ES-I3 (cell line): ENCODE measurements at regions not wholly inside any gene's neighbourhood (a gene's known extent, or its start where the extent isn't known, plus 50 kb on each side); places are given as distances from the start of the nearest gene placed in this dataset.
"Not testable (repeated sequence)": the region's sequence is repeated elsewhere in the genome, so short reads cannot be mapped to it uniquely, and the experiment has no call there.

Experiments
- H3K36me3 ChIP-seq: 2 replicates; pipeline ENCODE4 v1.6.1; 2013; ENCODE audit warnings: mild to moderate bottlenecking, low read length, control low read depth, moderate library complexity; ENCODE audit not compliant: insufficient read depth
- H3K4me1 ChIP-seq: 2 replicates; pipeline ENCODE4 v1.6.1; 2013; ENCODE audit warnings: mild to moderate bottlenecking, control low read depth, low read length; ENCODE audit not compliant: insufficient read depth
- H3K9ac ChIP-seq: 2 replicates; pipeline ENCODE4 v1.6.1; 2013; ENCODE audit warnings: low read depth, mild to moderate bottlenecking, low read length, moderate library complexity
- H3K9me3 ChIP-seq: 2 replicates; pipeline ENCODE4 v1.6.1; 2013; ENCODE audit warnings: mild to moderate bottlenecking, low read length, moderate library complexity; ENCODE audit not compliant: control insufficient read depth, insufficient read depth

DNA sequence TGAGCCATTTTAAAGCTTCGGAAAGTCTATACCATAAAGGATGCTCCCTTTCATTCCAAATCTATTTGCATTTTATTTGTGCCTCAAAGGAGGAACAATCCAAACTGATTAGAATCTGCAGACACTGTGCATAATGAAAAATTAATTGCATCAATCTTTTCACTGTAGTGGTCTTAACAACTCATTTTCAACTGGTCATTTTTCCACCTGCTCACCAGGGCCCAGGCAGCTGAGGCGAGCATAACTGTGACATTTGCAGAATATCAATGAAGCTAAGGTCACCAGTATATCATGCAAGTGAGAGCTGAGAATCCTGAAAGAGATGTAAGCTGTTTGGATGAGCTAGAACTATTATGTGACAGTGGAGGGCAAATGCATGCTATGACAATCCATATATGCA lies 387.3 kb upstream of the TECRL start:
- H3K9me3 ChIP-seq: no peaks in the 10 kb centered on the region
- no peak overlapping the region for H3K9ac ChIP-seq
- no peaks in the 10 kb centered on the region for H3K4me1 ChIP-seq
- no peaks in the 10 kb centered on the region for H3K36me3 ChIP-seq

DNA sequence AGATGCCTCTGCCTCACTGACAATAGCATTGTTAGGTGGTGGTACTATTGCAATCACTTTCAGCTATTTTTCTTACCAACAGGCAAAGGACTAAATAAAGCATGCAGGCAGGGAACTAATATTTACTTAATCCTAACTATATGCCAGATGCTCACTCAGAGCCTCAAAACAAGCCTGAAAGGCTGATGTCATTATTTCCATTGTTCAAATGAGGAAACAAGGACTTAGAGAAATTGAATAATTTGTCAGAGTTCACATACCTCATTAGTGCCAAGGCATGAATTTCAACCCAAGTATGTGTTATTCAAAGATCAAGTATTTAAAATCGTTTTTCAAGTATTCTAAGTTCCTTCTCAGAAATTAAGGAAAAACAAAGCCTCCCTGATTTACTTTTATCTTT lies 374.9 kb upstream of the TECRL start:
- Histone ChIP-seq H3K4me1 (peaks cover 14% of the 10 kb centered on the region), H3K36me3 (no peaks in the 10 kb centered on the region), H3K9ac (no peak overlapping the region), H3K9me3 (no peaks in the 10 kb centered on the region; the same call in 1 of the 2 replicates)

DNA sequence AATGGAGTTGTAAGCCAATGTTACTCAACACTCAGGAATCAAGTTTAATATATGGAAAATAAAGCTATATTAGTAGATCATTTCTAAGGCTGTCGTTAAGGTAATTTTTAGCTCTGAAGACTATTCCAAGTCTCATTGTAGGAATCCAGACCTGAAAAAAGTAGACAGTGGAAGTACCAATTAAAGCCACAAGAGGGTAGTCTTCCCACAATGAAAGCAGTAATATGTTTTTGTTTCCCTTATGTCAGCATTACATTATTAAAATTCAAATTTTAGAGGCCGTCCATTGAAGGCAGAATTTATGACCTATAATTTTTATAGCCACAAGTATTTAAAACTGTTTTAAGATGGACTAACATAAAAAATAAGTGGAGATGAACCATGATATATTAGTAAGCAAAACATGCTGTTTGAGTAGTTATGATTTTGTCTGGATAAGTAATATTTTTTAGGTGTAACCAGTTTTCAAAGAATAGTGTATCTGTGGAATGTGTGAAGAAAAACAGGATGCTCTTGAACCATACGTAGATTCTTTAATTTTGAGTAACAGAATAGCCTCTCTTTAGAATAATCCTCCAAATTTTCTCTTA lies 372.6 kb upstream of the TECRL start:
- Histone ChIP-seq H3K36me3 (no peaks in the 10 kb centered on the region), H3K9ac (no peak overlapping the region), H3K4me1 (peaks cover 14% of the 10 kb centered on the region), H3K9me3 (no peaks in the 10 kb centered on the region; the same call in 1 of the 2 replicates)

DNA sequence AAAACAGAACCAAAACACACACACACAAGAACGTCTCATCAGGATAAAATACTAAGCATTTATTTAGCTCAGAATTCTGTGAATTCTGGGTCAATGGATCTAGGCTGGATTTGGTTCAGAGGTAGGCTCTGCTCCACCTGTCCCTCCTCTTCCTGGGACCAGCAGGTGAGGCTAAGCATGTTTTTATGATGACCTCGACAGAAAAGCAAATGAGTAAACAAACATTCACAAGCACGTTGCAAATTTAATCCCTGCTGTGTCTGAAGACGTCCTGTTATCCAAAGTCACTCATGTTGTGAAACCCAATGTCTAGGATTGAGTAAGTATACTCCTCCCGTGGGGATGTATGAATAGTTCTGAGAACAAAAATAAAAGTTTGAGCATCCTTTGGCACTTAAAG lies 371.4 kb upstream of the TECRL start:
- Histone ChIP-seq H3K9me3 (no peaks in the 10 kb centered on the region; the same call in 1 of the 2 replicates), H3K4me1 (peaks cover 14% of the 10 kb centered on the region), H3K36me3 (no peaks in the 10 kb centered on the region), H3K9ac (no peak overlapping the region)

DNA sequence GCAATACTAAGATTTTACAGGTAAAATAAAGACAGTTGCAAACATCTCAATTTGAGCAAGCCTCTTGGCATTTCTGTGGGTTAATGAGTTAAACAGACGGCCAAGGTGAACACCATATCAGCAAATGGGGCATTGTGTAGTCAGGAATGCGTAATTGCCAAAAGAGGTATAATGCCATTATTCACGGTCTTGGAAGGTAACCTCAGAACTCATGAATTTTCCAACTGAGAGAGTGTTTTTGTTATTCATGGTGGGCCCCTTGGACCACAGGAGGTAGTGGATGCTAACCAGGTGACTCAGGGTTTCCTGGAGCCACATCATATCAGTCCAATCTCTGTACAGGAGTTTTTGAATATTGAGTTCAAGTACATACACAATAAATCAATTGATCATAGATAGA lies 368.0 kb upstream of the TECRL start:
- no peaks in the 10 kb centered on the region; the same call in 1 of the 2 replicates for H3K4me1 ChIP-seq
- H3K9ac ChIP-seq: no peak overlapping the region
- no peaks in the 10 kb centered on the region; the same call in 1 of the 2 replicates for H3K9me3 ChIP-seq
- no peaks in the 10 kb centered on the region for H3K36me3 ChIP-seq

DNA sequence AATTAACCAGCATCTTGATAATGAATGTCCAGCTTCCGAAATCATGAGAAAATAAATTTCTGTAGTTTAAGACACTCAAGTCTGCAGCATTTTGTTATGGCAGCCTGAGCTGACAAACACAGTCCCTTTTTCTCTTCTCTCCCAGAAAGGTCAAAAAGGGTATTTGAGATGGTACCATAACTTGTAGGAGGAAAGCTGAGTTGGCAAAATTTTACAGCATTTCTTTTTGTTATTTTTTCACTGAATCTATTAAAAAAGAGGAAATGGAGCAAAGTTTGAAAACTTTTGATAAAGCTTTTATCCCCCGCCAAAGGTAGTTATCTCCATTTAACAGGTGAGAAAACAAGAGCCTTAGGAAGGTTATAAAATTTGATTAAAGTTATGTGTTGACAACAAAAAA lies 367.6 kb upstream of the TECRL start:
- H3K36me3 ChIP-seq: no peaks in the 10 kb centered on the region
- H3K4me1 ChIP-seq: no peaks in the 10 kb centered on the region; the same call in 1 of the 2 replicates
- no peak overlapping the region for H3K9ac ChIP-seq
- no peaks in the 10 kb centered on the region for H3K9me3 ChIP-seq

DNA sequence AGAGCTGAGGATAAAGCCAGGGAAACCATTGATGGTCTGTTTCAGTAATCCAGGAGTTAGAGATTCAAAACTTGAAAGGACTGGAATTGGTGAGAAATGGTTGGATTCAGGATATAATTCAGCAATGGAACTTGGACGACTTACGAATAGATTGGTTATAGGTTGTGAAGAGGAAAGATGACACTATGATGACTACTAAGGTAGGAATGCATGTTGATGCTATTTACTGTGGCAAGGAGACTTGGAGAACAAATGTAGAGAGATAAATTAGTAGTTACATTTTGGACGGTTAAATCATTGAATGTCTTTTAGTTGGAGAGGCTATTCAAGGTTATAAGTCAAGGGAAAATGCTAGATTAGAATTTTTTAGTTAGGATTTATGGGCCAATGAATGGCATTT lies 365.4 kb upstream of the TECRL start:
- Histone ChIP-seq H3K4me1 (peaks cover 3% of the 10 kb centered on the region; the same call in 1 of the 2 replicates), H3K36me3 (no peaks in the 10 kb centered on the region), H3K9ac (no peak overlapping the region)

DNA sequence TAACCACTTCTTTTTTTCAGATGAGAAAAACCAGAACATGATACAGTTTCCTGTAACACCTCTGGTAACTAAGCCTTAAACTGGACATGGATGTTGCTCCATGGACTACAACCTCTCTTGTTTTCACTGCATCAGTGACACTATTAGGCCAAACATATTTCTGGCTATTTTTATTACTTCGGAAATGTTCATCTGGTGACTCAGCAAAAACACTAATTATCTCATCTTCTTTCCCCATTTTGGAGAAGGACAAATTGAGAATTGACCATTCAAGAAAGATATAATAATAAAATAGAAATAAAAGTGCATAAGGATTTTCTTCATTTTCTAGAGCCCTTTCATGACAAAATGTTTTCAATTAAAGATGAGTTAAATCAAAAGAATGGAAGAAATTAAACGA lies 361.9 kb upstream of the TECRL start:
- no peaks in the 10 kb centered on the region for H3K9me3 ChIP-seq
- H3K36me3 ChIP-seq: no peaks in the 10 kb centered on the region
- peaks cover 3% of the 10 kb centered on the region; the same call in 1 of the 2 replicates for H3K4me1 ChIP-seq
- no peak overlapping the region for H3K9ac ChIP-seq

More for the DNA sequence above, 365.4 kb upstream of the TECRL start:
- no peaks in the 10 kb centered on the region for H3K9me3 ChIP-seq

DNA sequence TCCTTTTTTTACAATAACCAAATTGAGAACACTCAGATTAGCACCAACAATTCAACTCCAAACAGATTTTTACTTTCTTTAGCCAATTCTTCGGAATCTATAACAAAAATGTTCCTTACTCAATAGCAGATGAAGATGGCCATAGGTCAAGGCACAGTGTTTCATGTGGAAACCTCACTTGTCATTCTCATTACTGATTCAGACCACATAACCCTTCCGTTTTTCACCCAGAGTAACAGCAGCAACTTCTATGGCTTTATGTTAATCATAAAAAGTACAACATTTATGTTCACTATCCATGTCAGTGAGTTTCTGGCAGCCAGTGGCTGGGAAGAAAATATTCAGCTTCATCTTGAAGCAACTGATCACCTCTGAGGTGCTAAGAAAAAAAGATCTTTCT lies 358.3 kb upstream of the TECRL start:
- Histone ChIP-seq H3K9ac (no peak overlapping the region), H3K36me3 (no peaks in the 10 kb centered on the region), H3K9me3 (no peaks in the 10 kb centered on the region)

DNA sequence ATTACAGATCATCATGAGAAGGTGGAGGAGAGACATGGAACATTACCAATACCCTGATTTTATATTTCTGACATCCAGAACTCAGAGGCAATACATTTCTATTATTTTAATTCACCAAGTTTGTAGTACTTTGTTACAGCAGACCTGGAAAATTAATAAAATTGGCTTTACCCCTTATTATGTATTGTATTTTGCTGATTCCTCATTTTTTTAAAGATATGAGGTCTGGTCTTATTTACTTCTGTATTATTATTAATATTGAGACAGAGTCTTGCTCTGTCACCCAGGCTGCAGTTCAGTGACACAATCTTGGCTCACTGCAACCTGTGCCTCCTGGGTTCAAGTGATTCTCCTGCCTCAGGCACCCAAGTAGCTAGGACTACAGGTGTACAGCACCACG lies 357.3 kb upstream of the TECRL start:
- no peak overlapping the region for H3K9ac ChIP-seq
- no peaks in the 10 kb centered on the region for H3K36me3 ChIP-seq
- no peaks in the 10 kb centered on the region for H3K9me3 ChIP-seq
- H3K4me1 ChIP-seq: peaks cover 2% of the 10 kb centered on the region; the same call in 1 of the 2 replicates

More for the DNA sequence above, 358.3 kb upstream of the TECRL start:
- peaks cover 3% of the 10 kb centered on the region; the same call in 1 of the 2 replicates for H3K4me1 ChIP-seq

DNA sequence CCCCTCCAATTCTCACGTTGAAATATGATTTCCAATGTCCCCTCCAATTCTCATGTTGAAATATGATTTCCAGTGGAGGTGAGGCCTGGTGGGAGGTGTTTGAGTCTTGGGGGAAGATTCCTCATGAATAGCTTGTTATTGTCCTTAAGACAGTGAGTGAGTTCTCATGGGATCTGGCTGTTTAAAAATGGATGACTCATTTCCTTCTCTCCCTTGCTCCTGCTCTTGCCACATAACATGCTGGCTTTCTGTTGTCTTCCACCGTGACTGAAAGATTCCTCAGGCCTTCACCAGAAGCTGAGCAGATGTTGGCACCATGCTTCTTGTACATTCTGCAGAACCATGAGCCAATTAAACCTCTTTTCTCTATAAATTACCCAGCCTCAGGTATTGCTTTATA lies 346.8 kb upstream of the TECRL start:
- Histone ChIP-seq H3K36me3 (0 out of 2 replicates have a peak, but pooled peaks cover 4% of the 10 kb centered on the region), H3K9ac (no peak overlapping the region), H3K9me3 (peaks cover 35% of the 10 kb centered on the region), H3K4me1 (no peaks in the 10 kb centered on the region)

DNA sequence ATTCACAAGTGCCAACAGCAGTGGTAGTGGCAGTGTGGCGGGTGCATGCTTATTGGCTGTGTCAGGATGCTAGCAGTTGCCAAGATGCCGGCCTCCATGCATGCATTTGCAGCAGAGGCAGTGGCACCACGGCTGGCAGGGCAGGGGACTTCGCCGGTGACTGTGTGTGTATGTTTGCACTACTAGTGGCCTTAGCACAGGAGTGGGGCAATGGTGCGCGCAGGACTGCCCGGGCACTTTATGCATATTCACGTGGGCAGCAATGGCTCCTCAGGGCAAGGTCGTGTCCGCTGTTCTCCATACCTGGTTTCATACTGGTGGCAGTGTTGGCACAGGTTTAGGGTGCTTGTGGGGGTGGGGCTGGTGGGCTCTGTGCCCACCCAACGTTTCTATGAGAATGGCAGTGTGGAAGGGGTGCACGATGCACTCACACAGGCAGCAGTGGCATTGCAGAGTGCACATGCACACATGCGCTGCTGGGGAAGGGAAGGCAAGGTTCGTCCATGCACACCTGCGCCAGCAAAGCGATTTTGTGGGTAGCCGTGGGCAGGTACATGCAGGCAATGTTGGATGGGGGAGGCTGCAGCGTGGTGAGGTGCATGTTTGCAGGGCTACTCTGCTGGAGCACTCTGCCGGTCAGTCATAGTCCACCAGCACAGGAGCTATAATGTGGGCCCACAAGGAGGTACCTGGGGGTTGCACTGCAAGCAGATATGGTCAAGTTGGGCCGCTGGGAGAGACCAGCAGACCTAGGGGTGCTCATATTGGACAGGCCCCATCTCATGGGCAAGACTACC lies 338.9 kb upstream of the TECRL start:
- Histone ChIP-seq H3K9me3 (peaks cover 3% of the 10 kb centered on the region; the same call in 1 of the 2 replicates), H3K36me3 (no peaks in the 10 kb centered on the region), H3K4me1 (no peaks in the 10 kb centered on the region), H3K9ac (no peak overlapping the region)

DNA sequence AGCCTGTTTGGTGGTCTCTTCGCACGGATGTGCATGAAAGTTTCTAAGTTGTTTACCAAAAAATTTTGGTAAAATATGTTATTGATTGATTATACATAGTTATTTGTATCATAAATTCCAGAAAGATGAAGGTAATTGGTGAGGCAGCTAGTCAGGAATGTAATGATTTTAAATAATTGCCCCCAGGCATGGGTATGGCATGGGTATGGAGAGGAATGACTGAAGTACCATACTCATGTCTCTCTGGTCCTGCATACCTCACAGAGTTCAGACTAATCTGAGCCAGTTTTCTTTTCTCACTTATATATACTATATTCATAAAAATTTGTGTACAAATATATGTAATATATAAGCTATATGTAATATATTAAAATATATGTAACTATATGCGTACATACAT lies 329.0 kb upstream of the TECRL start:
- Histone ChIP-seq H3K36me3 (no peaks in the 10 kb centered on the region), H3K9ac (no peak overlapping the region), H3K9me3 (no peaks in the 10 kb centered on the region; the same call in 1 of the 2 replicates), H3K4me1 (peaks cover 5% of the 10 kb centered on the region; the same call in 1 of the 2 replicates)

DNA sequence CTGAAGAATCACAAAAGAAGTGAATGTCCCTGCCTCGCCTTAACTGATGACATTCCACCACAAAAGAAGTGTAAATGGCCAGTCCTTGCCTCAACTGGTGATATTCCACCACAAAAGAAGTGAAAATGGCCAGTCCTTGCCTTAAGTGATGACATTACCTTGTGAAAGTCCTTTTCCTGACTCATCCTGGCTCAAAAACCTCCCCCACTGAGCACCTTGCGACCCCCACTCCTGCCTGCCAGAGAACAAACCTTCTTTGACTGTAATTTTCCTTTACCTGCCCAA lies 328.5 kb upstream of the TECRL start:
- H3K36me3 ChIP-seq, H3K9ac ChIP-seq, H3K4me1 ChIP-seq, H3K9me3 ChIP-seq: not testable (repeated sequence)
